A549 (cell line): ENCODE measurements at regions not wholly inside any gene's neighbourhood (a gene's known extent, or its start where the extent isn't known, plus 50 kb on each side); places are given as distances from the start of the nearest gene placed in this dataset.

Experiments
- ATAC-seq, 2 experiments: fragments of 200-7000 bp in 1 of 2; fragments of >200 bp in 1 of 2; cut with Nextera tagmentation in 1 of 2; cut with Tn5 transposase in 1 of 2; 3 replicates each; pipeline versions ENCODE4 v1.8.0 to v1.9.1; 2018 to 2020; ENCODE audit warnings: mild to moderate bottlenecking in 1 of 2, moderate library complexity in 1 of 2
- CTCF ChIA-PET: fragments of 300-600 bp; sonication (Branson Sonifier 250); formaldehyde crosslinking; extraction: SDS; loops from one replicate; lab custom pipeline; 2021; ENCODE audit warnings: antibody characterized with exemption, inconsistent platforms; lab: Yijun Ruan, JAX
- POLR2A ChIA-PET: fragments of 350-600 bp; formaldehyde crosslinking; extraction: SDS; loops from one replicate; lab custom pipeline; 2021; ENCODE audit warnings: antibody characterized with exemption, inconsistent platforms; lab: Yijun Ruan, JAX
- DNase-seq, 2 experiments: peaks; one replicate each; pipeline versions ENCODE4 v3.0.0 to v3.0.0-alpha.2; 2011 to 2016; ENCODE audit warnings: low read depth in 1 of 2, low spot score in 1 of 2
- FAIRE-seq: peaks from 2 replicates; lab custom pipeline; 2011; peaks lifted over from hg19 to GRCh38; lab: Jason Lieb, UNC
- H3K27ac ChIP-seq, 2 experiments: fragments of >200 bp; sonication (Bioruptor Twin); formaldehyde crosslinking; 3 replicates each; pipeline ENCODE4 v1.5.1; 2016 to 2017
- H3K4me1 ChIP-seq: fragments of >200 bp; sonication (Bioruptor Twin); formaldehyde crosslinking; 3 replicates; pipeline ENCODE4 v1.6.1; 2016
- H3K4me2 ChIP-seq: fragments of >200 bp; sonication (Bioruptor Twin); formaldehyde crosslinking; 3 replicates; pipeline ENCODE4 v1.6.1; 2016
- H3K4me3 ChIP-seq: fragments of >200 bp; sonication (Bioruptor Twin); formaldehyde crosslinking; 3 replicates; pipeline ENCODE4 v1.5.1; 2016
- H3K9me3 ChIP-seq: fragments of >200 bp; sonication (Bioruptor Twin); formaldehyde crosslinking; 3 replicates; pipeline ENCODE4 v1.6.1; 2016
- CBX2 ChIP-seq: fragments of 200-600 bp; sonication (generic); IDR thresholded peaks from 2 replicates; pipeline ENCODE4 v1.6.1; 2016; ENCODE audit warnings: low read depth, mild to moderate bottlenecking, borderline replicate concordance
- CHD4 ChIP-seq: fragments of 200-600 bp; sonication (generic); IDR thresholded peaks from 2 replicates; pipeline ENCODE4 v1.6.1; 2016; ENCODE audit warnings: antibody characterized with exemption, mild to moderate bottlenecking, borderline replicate concordance
- ESRRA ChIP-seq: fragments of 150-350 bp; IDR thresholded peaks from 2 replicates; pipeline ENCODE4 v1.6.1; 2014; ENCODE audit warnings: mild to moderate bottlenecking, low read length, borderline replicate concordance
- GATA3 ChIP-seq: IDR thresholded peaks from 2 replicates; pipeline ENCODE4 v1.6.1; 2012; ENCODE audit warnings: borderline replicate concordance
- HMGXB4 ChIP-seq: fragments of 250-450 bp; sonication (Bioruptor Pico); IDR thresholded peaks from 2 replicates; pipeline ENCODE4 v1.5.0; 2021; ENCODE audit warnings: mild to moderate bottlenecking, moderate library complexity, borderline replicate concordance
- HOXA7 ChIP-seq: fragments of 250-450 bp; sonication (Bioruptor Pico); IDR thresholded peaks from 2 replicates; pipeline ENCODE4 v1.5.0; 2020; ENCODE audit warnings: mild to moderate bottlenecking, moderate library complexity
- MAFK ChIP-seq: fragments of 450-650 bp; IDR thresholded peaks from 2 replicates; pipeline ENCODE4 v1.6.1; 2014; ENCODE audit not compliant: partially characterized antibody
- MAZ ChIP-seq: fragments of 150-350 bp; IDR thresholded peaks from 2 replicates; pipeline ENCODE4 v1.6.1; 2014; ENCODE audit warnings: antibody characterized with exemption, low read depth, low read length, borderline replicate concordance
- MYC ChIP-seq: IDR thresholded peaks from 2 replicates; pipeline ENCODE4 v1.6.1; 2012; ENCODE audit warnings: mild to moderate bottlenecking, inconsistent platforms, low read length, improper control_type of control experiment, borderline replicate concordance
- NFE2L2 ChIP-seq: fragments of 150-350 bp; conservative IDR thresholded peaks from 2 replicates; pipeline ENCODE4 v1.6.1; 2014; ENCODE audit warnings: low read length
- POLR2A ChIP-seq: IDR thresholded peaks from 2 replicates; pipeline ENCODE4 v1.6.1; 2012; ENCODE audit warnings: mild to moderate bottlenecking, low read length
- POLR2AphosphoS2 ChIP-seq: conservative IDR thresholded peaks from 2 replicates; pipeline ENCODE4 v1.6.1; 2012; ENCODE audit warnings: low read length, improper control_type of control experiment, inconsistent platforms
- RAD21 ChIP-seq, 2 experiments: fragments of >200 bp in 1 of 2; sonication (Bioruptor Twin) in 1 of 2; formaldehyde crosslinking in 1 of 2; IDR thresholded peaks in 1 of 2; conservative IDR thresholded peaks in 1 of 2; 2 replicates in 1 of 2; 3 replicates in 1 of 2; pipeline ENCODE4 v1.6.1; 2012 to 2018; ENCODE audit warnings: inconsistent platforms in 1 of 2
- REST ChIP-seq: fragments of 200-600 bp; sonication (generic); IDR thresholded peaks from 2 replicates; pipeline ENCODE4 v1.6.1; 2016; ENCODE audit warnings: antibody characterized with exemption, mild to moderate bottlenecking, moderate library complexity
- SMC3 ChIP-seq: fragments of >200 bp; sonication (Bioruptor Twin); formaldehyde crosslinking; IDR thresholded peaks from 3 replicates; pipeline ENCODE4 v1.6.1; 2018; ENCODE audit warnings: inconsistent platforms
- TFCP2L1 ChIP-seq: fragments of 250-450 bp; sonication (Bioruptor Pico); IDR thresholded peaks from 2 replicates; pipeline ENCODE4 v1.5.0; 2021; ENCODE audit warnings: mild to moderate bottlenecking
- WGBS: methylation state at CpG from one replicate; pipeline ENCODE4 v1.1.6; 2017; ENCODE audit errors: missing lambda C conversion rate; 5-methylcytosine and 5-hydroxymethylcytosine counted together
- TF ChIP-seq, protein P1 (sequence below): IDR thresholded peaks from 2 replicates; pipeline ENCODE4 v1.6.1; 2012
- TF ChIP-seq, protein P2 (sequence below): IDR thresholded peaks from 2 replicates; pipeline ENCODE4 v1.6.1; 2012; ENCODE audit warnings: low read depth, borderline replicate concordance
- TF ChIP-seq, protein P3 (sequence below): fragments of >200 bp; sonication (Bioruptor Twin); formaldehyde crosslinking; IDR thresholded peaks from 2 replicates; pipeline ENCODE4 v1.6.1; 2016

DNA sequence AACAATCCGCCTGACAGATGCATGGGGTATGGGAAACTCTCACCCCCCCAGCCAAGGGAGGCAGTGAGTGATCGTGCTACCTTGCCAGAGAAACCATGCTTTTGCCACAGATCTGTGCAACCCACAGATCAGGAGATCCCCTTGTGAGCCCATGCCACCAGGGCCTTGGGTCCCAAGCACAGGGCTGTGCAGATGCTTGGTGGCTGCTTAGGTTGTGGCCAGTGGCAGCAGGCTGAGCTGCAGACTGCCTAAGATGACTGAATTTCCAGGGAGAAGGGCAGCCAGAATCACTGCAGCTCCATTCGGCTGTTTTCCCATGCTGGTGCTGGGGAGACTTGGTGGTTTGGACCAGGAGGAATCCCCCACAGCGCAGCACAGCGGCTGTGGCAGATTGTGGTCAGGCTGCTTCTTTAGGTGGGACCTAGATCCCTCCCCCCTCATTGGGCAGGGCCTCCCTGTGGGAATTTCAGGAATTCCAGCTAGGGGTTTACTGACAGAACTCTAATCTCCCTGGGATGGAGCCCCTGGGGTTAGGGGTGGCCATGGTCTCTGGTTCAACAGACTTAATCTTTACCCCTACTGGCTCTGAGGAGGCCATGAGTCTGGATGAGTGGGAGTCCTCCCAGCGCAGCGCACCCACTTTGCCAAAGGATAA is 264.6 kb upstream of the DAAM1 start:
- ATAC-seq = no peak
- Histone ChIP-seq H3K4me1 (no peaks in the 10 kb centered on the region), H3K4me2 (no peak overlapping the region), H3K9me3 (no peaks in the 10 kb centered on the region), H3K27ac (no peak overlapping the region), H3K4me3 (no peak overlapping the region)
- no peak for DNase-seq
- ChIA-PET CTCF (interaction anchor here (1.1 kb wide), 1 partner anchor 9 kb away, joined by 3 read pairs; no protein-coding TSS in a partner anchor), POLR2A (no interaction called here)
- FAIRE-seq = no peak
- TF ChIP-seq, protein P1, sequence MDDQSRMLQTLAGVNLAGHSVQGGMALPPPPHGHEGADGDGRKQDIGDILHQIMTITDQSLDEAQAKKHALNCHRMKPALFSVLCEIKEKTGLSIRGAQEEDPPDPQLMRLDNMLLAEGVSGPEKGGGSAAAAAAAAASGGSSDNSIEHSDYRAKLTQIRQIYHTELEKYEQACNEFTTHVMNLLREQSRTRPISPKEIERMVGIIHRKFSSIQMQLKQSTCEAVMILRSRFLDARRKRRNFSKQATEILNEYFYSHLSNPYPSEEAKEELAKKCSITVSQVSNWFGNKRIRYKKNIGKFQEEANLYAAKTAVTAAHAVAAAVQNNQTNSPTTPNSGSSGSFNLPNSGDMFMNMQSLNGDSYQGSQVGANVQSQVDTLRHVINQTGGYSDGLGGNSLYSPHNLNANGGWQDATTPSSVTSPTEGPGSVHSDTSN = no peak
- TF ChIP-seq GATA3 = no peak
- 68% methylated on average over 6 of the region's 7 CpGs for WGBS

- ATAC-seq = no peak
- 6% methylated on average over 2 of the region's 2 CpGs for WGBS
- peaks cover under 1% of the 10 kb centered on the region; the same call in 1 of the 3 replicates for H3K9me3 ChIP-seq
- no peak overlapping the region for H3K27ac ChIP-seq
- FAIRE-seq = no peak
- POLR2A ChIA-PET = no interaction called here
- CTCF ChIA-PET = no interaction called here
- no peaks in the 10 kb centered on the region for H3K4me1 ChIP-seq
- no peak for DNase-seq
- H3K4me2 ChIP-seq = no peak overlapping the region
- no peak overlapping the region for H3K4me3 ChIP-seq
- no peak for TF ChIP-seq RAD21 (conservative IDR thresholded peaks at IDR 0.05 in 1 of 2, IDR thresholded peaks at IDR 0.05 in 1 of 2)
These were observed 246.8 kb upstream of the DAAM1 start for GRCh38 chr14:58941629-58942028.

- DNase-seq = no peak
- H3K9me3 ChIP-seq = no peaks in the 10 kb centered on the region
- H3K4me2 ChIP-seq = no peak overlapping the region
- CTCF ChIA-PET = interaction anchor here (1.1 kb wide), 1 partner anchor 92 kb away, joined by 3 read pairs; no protein-coding TSS in a partner anchor
- POLR2A ChIA-PET = no interaction called here
- FAIRE-seq = no peak
- no peak overlapping the region for H3K27ac ChIP-seq
- ATAC-seq = peak in 1 of 2 experiments; percentile 15; a peak in 1 of 6 replicates
- WGBS = 13% methylated on average over 2 of the region's 2 CpGs
- no peaks in the 10 kb centered on the region for H3K4me1 ChIP-seq
- no peak for TF ChIP-seq CHD4
- no peak for TF ChIP-seq HMGXB4
- no peak for TF ChIP-seq NFE2L2
- TF ChIP-seq SMC3 = no peak
- TF ChIP-seq, protein P2, sequence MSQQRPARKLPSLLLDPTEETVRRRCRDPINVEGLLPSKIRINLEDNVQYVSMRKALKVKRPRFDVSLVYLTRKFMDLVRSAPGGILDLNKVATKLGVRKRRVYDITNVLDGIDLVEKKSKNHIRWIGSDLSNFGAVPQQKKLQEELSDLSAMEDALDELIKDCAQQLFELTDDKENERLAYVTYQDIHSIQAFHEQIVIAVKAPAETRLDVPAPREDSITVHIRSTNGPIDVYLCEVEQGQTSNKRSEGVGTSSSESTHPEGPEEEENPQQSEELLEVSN = no peak
- TF ChIP-seq REST = no peak
- no peak for TF ChIP-seq POLR2A
- TF ChIP-seq, protein P3, sequence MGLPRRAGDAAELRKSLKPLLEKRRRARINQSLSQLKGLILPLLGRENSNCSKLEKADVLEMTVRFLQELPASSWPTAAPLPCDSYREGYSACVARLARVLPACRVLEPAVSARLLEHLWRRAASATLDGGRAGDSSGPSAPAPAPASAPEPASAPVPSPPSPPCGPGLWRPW = no peak
- no peak for TF ChIP-seq ESRRA
- TF ChIP-seq MAFK = no peak
- TF ChIP-seq MAZ = no peak
- TF ChIP-seq CBX2 = no peak
- TF ChIP-seq TFCP2L1 = no peak
- TF ChIP-seq POLR2AphosphoS2 = no peak
- no peak for TF ChIP-seq RAD21 (conservative IDR thresholded peaks at IDR 0.05 in 1 of 2, IDR thresholded peaks at IDR 0.05 in 1 of 2)
- TF ChIP-seq HOXA7 (CRISPR knock-in tag) = no peak
- TF ChIP-seq MYC = no peak
- TF ChIP-seq, protein P1 = no peak
- TF ChIP-seq, all 56 proteins: peak for 0
- no peak overlapping the region for H3K4me3 ChIP-seq
These were observed 246.0 kb upstream of the DAAM1 start for GRCh38 chr14:58942516-58942915.
